GM18867 (cell line): ENCODE measurements at regions not wholly inside any gene's neighbourhood (a gene's known extent, or its start where the extent isn't known, plus 50 kb on each side); places are given as distances from the start of the nearest gene placed in this dataset.

ENCODE experiments used
- ATAC-seq: cut with Tn5 transposase; IDR thresholded peaks from one replicate; pipeline ENCODE4 v1.9.1; 2021; ENCODE audit warnings: mild to moderate bottlenecking, moderate library complexity; ENCODE audit not compliant: unreplicated experiment

- no peak for ATAC-seq
Measured at GRCh38 chr21:28263974-28264373, 728.7 kb downstream of the LTN1 start.

DNA sequence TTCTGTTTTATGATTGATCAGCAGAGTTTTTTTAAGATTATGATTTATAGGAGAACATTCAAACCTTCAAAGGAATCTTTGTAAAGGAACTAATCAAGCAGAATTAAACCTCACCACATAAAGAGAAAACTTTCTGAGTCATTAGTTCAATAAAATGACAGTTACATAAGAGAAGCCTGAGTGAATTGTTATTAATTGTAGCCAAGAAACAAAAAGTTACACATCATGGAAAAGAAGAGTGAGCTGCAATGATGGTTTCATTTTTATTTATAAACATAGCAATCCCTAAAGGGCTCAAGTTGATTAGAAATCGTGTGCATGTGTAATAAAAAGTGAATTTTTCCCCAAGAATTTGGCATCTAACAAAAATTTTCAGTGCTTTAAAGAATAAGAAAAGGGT is 731.4 kb downstream of the LTN1 start:
- no peak for ATAC-seq

GRCh38 chr21:28257276-28257675 is 735.4 kb downstream of the LTN1 start:
- no peak for ATAC-seq

DNA sequence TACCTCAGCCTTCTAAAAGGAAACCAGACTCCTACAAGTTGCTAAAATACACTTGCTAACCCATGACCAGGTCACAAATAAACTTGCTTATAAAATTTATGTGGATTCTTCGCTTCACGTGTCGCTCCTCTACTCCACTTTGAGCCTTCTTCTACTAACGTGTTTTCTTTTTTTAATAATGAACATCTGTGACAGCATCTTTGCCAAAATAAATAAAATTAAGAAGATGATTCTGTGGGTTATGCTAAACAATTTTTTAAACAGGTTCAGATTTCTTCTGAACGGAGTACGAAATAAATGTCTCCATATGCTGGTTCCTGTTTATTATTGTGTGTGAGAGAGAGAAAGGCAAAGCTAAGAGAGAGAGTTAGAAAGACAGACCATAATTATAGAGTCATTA is 735.8 kb downstream of the LTN1 start:
- no peak for ATAC-seq

DNA sequence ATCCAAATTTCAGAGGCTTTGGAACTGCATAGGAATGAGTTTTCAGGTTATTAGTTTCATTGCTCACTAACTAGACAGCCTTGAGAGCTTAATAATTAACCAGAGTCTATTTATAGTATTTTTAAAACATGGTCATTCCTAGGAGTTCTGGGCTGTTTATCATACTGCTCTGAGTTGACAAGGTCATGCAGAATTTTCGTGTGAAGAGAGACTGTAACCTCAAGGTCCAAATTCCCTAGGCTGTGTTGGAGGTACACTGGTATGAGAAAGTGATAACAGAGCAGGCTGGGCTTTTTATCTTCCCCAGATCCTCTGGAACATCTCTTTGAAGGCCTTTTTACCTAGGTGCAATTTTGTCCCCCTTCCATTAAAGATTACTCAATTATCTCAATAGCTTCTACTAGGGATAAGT is 736.3 kb downstream of the LTN1 start:
- ATAC-seq, result no peak

GRCh38 chr21:28253961-28254360 is 738.7 kb downstream of the LTN1 start:
- ATAC-seq, result no peak

- no peak for ATAC-seq
Measured at GRCh38 chr21:28253338-28253737, 739.3 kb downstream of the LTN1 start.

DNA sequence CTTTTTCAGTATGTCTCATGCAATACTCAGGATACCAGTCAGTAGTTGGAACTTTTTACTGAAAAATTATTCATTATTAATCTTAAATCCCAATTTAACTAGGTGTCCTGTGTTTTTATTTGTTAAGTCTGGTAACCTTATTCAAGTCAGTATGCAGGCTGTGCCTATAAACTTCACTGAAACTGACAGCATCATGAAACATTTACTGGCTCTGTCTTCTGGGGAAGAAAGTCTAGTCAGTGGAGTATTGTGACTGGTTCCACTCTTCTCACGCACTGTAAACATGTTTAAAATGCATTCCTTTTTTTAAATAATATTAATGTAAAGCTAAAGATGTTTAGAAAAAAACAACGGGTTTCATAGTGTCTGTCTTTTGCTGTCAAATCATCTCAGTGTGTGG is 739.7 kb downstream of the LTN1 start:
- ATAC-seq, result no peak

- ATAC-seq, result no peak
Measured at GRCh38 chr21:28250946-28251345, 741.7 kb downstream of the LTN1 start.

DNA sequence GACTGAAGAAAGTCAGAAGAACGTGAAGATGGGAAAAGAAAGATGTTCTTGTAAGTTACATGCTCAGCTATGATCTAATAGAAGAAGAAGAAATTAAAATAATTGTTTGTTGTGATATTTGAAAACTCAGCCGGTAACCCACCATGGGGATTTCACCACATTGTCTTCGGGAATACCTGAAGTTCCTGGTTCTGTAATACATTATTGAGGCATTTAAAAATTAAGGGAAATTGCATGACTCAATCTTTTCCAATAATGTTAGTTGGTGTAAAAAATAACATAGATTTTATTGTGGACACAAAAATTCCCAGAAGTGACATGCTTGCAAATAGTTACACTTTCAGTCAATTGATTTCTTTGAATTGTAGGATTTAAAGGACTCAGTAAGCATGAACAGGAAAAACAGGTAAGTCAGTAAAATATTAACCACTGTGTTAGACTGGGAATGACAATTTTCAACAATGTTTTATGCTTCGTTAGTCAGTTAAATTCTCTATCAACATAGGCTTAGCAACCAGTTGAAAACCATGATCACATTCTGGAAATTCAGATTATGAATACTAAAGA is 745.1 kb downstream of the LTN1 start:
- no peak for ATAC-seq

- no peak for ATAC-seq
Measured at GRCh38 chr21:28240586-28240985, 752.1 kb downstream of the LTN1 start.

DNA sequence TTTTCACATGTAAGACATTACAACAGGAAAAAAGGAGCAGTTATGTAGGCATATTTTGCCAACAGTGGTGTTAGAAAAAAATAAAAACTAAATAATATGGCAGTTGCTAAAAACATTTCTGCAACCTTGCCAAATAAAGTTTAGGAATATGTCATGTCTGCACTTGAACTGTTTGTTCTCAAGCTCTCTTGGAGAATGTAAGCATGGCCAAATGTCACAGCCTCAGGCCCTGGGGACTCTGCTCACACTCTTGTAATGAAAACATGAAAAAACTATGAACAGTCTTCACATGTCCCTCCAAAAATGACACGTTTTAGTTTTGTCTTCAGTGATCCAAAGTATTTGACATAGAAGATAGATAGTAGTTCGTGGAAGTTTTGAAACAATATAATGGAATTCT is 753.3 kb downstream of the LTN1 start:
- ATAC-seq, result no peak

DNA sequence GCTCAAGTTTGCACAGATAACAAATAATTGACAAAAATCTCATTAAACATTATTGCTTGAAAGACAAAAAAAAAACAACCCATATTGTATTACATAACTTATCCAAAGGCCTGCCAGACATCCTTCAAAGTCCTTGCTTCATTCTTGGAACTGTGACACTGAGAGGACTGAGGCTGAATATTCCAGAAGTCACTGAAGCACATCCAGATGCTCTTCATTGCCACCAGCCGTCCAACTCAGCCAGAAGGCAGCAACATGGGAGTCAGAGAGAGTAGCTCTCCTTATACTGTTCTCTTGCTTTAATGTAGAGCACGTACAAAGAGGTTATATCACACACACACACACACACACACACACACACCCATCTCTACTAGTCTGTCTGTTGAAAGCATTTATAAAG is 755.0 kb downstream of the LTN1 start:
- no peak for ATAC-seq

DNA sequence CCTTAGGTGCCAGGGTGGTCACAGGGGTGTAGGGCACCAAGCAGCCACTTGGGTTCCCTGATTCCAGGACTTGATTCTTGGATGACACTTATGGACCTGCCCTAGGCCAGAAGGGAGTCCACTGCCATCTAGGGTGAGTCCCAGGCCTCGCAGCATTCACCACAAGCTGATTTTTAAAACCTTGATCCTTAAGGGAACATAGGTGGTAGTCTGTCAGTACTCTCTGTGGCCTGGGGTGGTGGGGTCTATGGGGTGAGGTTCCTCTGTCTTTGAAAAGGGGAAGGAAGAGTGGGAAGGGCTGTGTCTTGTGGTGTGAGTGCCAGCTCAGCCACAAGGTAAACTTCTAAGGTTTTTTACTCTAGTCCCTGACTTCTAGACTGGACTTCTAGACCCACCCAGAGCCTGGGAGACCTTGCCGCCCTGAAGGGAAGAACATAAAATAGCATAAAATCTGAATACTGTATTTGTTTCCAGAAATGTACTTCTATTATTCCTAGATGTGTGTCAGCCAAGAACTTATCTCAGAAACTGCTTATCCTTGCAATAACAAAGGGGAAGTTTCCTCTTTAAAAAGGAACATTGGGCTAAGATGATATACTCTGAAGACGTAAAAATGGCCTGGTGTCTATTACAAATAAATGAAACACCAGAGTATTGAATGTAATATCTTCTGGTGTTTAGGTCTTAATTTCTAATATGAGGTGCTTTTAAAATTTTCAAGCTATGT is 757.3 kb downstream of the LTN1 start:
- ATAC-seq, result no peak

- ATAC-seq, result no peak
Measured at GRCh38 chr21:28234326-28234725, 758.4 kb downstream of the LTN1 start.

- no peak for ATAC-seq
Measured at GRCh38 chr21:28233536-28234220, 759.0 kb downstream of the LTN1 start.

DNA sequence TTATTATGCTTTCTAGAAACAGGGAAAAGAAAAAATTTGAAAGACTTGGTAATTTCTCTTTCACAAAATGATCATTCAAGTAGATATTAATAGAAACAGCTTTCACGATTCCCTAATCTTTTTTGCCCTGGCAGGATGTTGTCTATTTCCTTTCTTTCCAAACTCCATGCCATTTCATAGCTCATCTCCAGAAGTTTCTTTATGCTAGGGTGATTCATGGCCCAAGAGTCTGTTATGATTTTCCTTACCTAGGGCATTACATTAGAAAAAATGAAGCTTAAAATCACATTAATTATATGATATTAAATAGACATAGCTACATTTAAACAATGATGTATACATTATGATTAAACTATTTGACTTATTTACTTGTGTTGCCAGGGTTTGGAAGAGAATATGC is 762.1 kb downstream of the LTN1 start:
- no peak for ATAC-seq

GRCh38 chr21:28229814-28230213 is 762.9 kb downstream of the LTN1 start:
- no peak for ATAC-seq

DNA sequence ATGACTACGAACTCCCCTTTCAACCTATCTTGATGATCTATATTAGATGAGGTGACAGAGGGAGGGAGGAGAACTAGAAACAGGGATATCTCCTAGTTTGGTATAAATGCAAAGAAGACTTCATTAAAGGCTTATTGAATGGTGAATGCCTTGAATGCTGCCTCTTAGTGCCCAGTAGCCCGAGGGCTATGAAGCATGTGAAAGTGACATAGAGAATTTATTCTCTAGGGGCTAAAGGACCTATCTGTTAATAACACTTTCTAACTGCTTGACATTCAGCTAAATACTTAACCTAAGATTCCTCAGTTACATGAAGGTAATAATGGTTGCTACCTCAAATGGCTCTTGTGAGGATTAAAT is 764.1 kb downstream of the LTN1 start:
- no peak for ATAC-seq

- ATAC-seq, result no peak
Measured at GRCh38 chr21:28227881-28228635, 764.6 kb downstream of the LTN1 start.

- no peak for ATAC-seq
Measured at GRCh38 chr21:28226563-28226962, 766.1 kb downstream of the LTN1 start.
